Right cardiac atrium (tissue), 5 donors: ENCODE measurements at regions not wholly inside any gene's neighbourhood (a gene's known extent, or its start where the extent isn't known, plus 50 kb on each side); places are given as distances from the start of the nearest gene placed in this dataset.

ENCODE experiments used
- ATAC-seq, 2 donors: fragments of 200-7000 bp; cut with Tn5 transposase; one replicate each; pipeline versions ENCODE4 v1.8.0 to v1.9.1; 2020; ENCODE audit warnings: moderate library complexity in 2 of 2, mild to moderate bottlenecking in 1 of 2
- DNase-seq, 3 donors: peaks; one replicate each; pipeline ENCODE4 v3.0.0-alpha.2; 2020
- H3K27ac ChIP-seq: one replicate; pipeline ENCODE4 v1.5.1; 2013; ENCODE audit warnings: mild to moderate bottlenecking, low read length, control low read depth, moderate library complexity
- H3K27me3 ChIP-seq: one replicate; pipeline ENCODE4 v1.6.1; 2013; ENCODE audit not compliant: control insufficient read depth, insufficient read depth
- H3K4me1 ChIP-seq: one replicate; pipeline ENCODE4 v1.6.1; 2013; ENCODE audit warnings: low read length; ENCODE audit not compliant: control insufficient read depth, insufficient read depth
- H3K4me3 ChIP-seq: one replicate; pipeline ENCODE4 v1.5.1; 2013; ENCODE audit warnings: low read length, control low read depth
- H3K9me3 ChIP-seq: one replicate; pipeline ENCODE4 v1.6.1; 2013; ENCODE audit warnings: low read length; ENCODE audit not compliant: control insufficient read depth
- WGBS: extraction: QIAGEN DNeasy Blood & Tissue Kit; methylation state at CpG from one replicate; pipeline ENCODE4 v1.1.7; 2013; 5-methylcytosine and 5-hydroxymethylcytosine counted together
- intact Hi-C, 4 donors: fragments of 100-400 bp; cut with DNase I; formaldehyde crosslinking; loops; one replicate each; pipeline versions ENCODE4 v1.11.0 to v1.14.0; 2022 to 2023
- donor health status: healthy with polysubstance abuse.
- donor health status: DM: no; HTN: yes; CAD: no.
- donor health status: DM: no; HTN: no; CAD: no.
- donor health status: DM: no; HTN: yes; CAD: no; lungs with severe emphysema.
- donor health status: DM: yes; HTN: yes; CAD: no.

DNA sequence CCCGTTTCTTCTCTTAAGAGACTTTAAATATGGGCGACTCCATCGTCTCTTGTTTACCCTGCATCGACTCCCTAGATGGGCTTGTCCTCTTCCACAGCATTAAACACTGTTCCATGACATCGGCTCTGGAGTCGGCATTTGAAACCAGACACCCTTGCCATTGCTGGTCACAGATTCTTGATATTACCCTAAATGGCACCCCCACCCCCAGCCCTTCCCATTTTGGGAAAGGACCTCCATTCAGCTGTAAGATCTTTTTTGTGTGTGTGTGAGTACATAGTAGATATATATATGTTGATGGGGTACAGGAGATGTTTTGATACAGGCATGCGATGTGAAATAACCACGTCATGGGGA is 51.1 kb upstream of the SH3PXD2B start:
- 83% methylated on average over 8 of the region's 8 CpGs for WGBS
- no peak overlapping the region for H3K27ac ChIP-seq
- ATAC-seq (no peak), DNase-seq (no peak)
- no peak overlapping the region for H3K4me3 ChIP-seq
- H3K4me1 ChIP-seq = peaks cover 3% of the 10 kb centered on the region
- H3K9me3 ChIP-seq = no peaks in the 10 kb centered on the region
- intact Hi-C loops = no loop called here
- H3K27me3 ChIP-seq = no peaks in the 10 kb centered on the region

DNA sequence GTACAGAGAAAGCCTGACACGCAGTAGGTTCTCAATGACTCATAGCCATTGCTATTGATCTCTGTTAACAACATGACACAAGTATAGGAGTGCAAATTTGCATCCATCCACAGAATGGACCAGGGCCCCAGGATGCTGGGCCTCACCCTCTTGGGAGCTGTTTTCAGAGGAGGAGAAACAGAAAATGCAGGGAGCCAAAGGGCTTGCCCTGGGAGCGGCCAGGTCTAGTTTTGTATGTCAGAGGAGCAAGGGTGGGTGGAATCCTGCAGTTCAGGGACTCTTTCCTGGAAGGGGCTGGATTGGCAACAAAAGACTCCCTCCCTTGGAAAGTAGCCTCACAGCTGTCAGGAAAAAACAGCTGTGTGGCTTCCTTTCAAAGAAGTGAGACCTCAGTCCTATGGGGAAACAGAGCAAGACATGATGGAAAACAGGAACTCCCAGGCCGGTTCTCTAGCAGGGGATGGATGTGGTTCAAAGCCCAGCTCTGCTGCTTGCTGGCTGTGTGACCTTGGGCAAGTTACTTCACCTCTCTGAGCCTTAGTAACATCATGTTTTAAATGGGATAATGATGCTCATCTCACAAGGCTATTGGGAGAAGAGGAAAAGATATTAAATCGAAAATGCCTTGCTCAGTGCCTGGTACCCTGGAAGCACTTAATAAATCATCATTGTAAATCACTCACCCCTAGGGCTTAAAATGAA is 50.5 kb upstream of the SH3PXD2B start:
- intact Hi-C loops = no loop called here
- H3K27ac ChIP-seq = peak overlapping the region; percentile 84
- peaks cover 3% of the 10 kb centered on the region for H3K4me1 ChIP-seq
- no peaks in the 10 kb centered on the region for H3K9me3 ChIP-seq
- no peaks in the 10 kb centered on the region for H3K27me3 ChIP-seq
- WGBS = 55% methylated on average over 4 of the region's 4 CpGs
- H3K4me3 ChIP-seq = no peak overlapping the region
- peak; percentile 74 to 88 for ATAC-seq
- DNase-seq = peak; percentile 42 to 82 (median 69)

DNA sequence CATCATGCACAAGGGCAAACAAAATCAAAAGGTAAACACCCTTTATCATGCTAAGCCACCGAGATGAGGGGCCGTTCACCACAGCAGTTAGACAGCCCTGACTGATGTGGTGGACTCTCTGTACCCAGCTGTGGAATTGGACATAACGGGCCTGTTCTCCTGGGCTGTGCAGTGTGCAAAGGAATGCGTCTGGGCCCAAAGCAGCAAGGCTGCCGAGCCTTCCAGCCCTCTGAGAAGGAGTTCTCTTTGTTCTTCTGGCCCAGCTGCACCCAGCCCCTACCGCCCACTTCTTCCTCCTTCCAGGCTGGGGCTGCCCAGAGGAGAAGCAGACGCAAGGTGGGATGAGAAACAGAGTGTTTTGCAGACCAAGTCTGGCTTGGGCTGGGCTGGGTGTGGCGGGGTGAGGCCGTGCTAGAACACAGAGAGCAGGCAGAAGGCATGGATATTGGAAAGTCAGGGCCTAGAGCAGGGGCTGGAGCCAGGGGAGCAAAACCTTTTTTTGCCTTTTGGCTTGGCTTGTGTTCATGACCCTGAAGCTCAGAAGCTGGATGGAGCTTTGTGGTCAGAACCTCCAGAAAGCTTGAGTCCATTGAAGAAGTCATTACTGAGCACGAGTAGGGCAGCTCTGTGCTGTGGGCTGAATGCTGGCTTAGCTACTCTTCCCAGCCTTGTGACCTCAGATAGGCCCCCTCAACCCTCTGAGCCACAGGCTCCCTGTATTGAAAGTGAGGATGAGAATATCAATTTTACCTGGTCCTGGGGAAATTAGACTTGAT is 49.8 kb upstream of the SH3PXD2B start:
- ATAC-seq = peak; percentile 81 to 85
- WGBS = 36% methylated on average over 10 of the region's 10 CpGs
- intact Hi-C loops = no loop called here
- H3K27ac ChIP-seq = peak overlapping the region; percentile 84
- H3K9me3 ChIP-seq = no peaks in the 10 kb centered on the region
- peaks cover 3% of the 10 kb centered on the region for H3K4me1 ChIP-seq
- H3K4me3 ChIP-seq = no peak overlapping the region
- peak; percentile 69 to 88 (median 78) for DNase-seq
- no peaks in the 10 kb centered on the region for H3K27me3 ChIP-seq
